ENCODE measurements at regions not wholly inside any gene's neighbourhood (a gene's known extent, or its start where the extent isn't known, plus 50 kb on each side); places are given as distances from the start of the nearest gene placed in this dataset.

GRCh38 chr18:75753753-75754152 lies 326.2 kb upstream of the SMIM21 start:
- Histone ChIP-seq H3K27ac (no peak overlapping the region), H3K9me3 (no peaks in the 10 kb centered on the region), H3K36me3 (no peaks in the 10 kb centered on the region), H3K4me3 (no peak overlapping the region), H3K27me3 (replicated peaks; ENCODE audit: insufficient read depth) (no peaks in the 10 kb centered on the region), H3K4me1 (ENCODE audit: control insufficient read depth in 1 of 2, low read depth in 2 of 2) (no peaks in the 10 kb centered on the region)
- no peak for TF ChIP-seq CTCF (IDR thresholded peaks at IDR 0.05)
- no peak for DNase-seq (ENCODE audit: low spot score)
- ATAC-seq (ENCODE audit: insufficient number of reproducible peaks, low FRiP score, low read depth), result no peak

GRCh38 chr18:75752740-75753263 lies 325.3 kb upstream of the SMIM21 start:
- no peak for TF ChIP-seq CTCF (IDR thresholded peaks at IDR 0.05)
- Histone ChIP-seq H3K9me3 (no peaks in the 10 kb centered on the region), H3K36me3 (no peaks in the 10 kb centered on the region), H3K27me3 (replicated peaks; ENCODE audit: insufficient read depth) (no peaks in the 10 kb centered on the region), H3K4me1 (ENCODE audit: control insufficient read depth in 1 of 2, low read depth in 2 of 2) (no peaks in the 10 kb centered on the region), H3K27ac (no peak overlapping the region), H3K4me3 (no peak overlapping the region)
- ATAC-seq (ENCODE audit: insufficient number of reproducible peaks, low FRiP score, low read depth), result no peak
- no peak for DNase-seq (ENCODE audit: low spot score)

DNA sequence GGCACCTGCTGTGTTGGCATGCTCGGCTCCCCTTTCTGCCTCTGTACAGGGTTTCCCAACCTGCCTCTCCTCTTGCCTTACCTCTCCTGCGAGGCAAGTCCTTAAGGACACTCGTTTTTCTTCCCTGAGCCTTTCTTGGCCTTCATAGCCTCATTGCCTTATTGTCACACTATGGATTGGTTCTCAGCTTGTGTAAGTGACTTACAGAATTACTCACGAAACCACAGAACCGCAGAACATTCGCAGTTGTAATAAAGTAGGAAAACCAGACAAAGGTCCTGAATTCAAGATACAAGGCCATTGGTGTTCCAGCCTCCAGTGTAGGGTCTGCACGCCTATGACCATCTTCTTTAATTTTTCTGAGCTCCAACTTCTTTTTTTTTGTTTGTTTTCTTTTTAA lies 317.6 kb upstream of the SMIM21 start:
- Histone ChIP-seq H3K4me1 (ENCODE audit: control insufficient read depth in 1 of 2, low read depth in 2 of 2) (no peaks in the 10 kb centered on the region), H3K36me3 (no peaks in the 10 kb centered on the region), H3K27me3 (replicated peaks; ENCODE audit: insufficient read depth) (no peaks in the 10 kb centered on the region), H3K4me3 (no peak overlapping the region), H3K9me3 (no peaks in the 10 kb centered on the region), H3K27ac (no peak overlapping the region)
- no peak for TF ChIP-seq CTCF (IDR thresholded peaks at IDR 0.05)
- ATAC-seq (ENCODE audit: insufficient number of reproducible peaks, low FRiP score, low read depth) (no peak), DNase-seq (ENCODE audit: low spot score) (no peak)

GRCh38 chr18:75742516-75742915 lies 315.0 kb upstream of the SMIM21 start:
- DNase-seq (ENCODE audit: low spot score) (no peak), ATAC-seq (ENCODE audit: insufficient number of reproducible peaks, low FRiP score, low read depth) (no peak)
- no peak overlapping the region for H3K27ac ChIP-seq
- H3K27me3 ChIP-seq (replicated peaks; ENCODE audit: insufficient read depth), result no peaks in the 10 kb centered on the region
- no peak for TF ChIP-seq CTCF (IDR thresholded peaks at IDR 0.05)
- no peaks in the 10 kb centered on the region for H3K36me3 ChIP-seq
- H3K9me3 ChIP-seq, result no peaks in the 10 kb centered on the region
- no peaks in the 10 kb centered on the region for H3K4me1 ChIP-seq (ENCODE audit: control insufficient read depth in 1 of 2, low read depth in 2 of 2)
- H3K4me3 ChIP-seq, result no peak overlapping the region

- H3K27me3 ChIP-seq (replicated peaks; ENCODE audit: insufficient read depth), result no peaks in the 10 kb centered on the region
- no peak for ATAC-seq (ENCODE audit: insufficient number of reproducible peaks, low FRiP score, low read depth)
- H3K27ac ChIP-seq, result no peak overlapping the region
- no peaks in the 10 kb centered on the region for H3K36me3 ChIP-seq
- no peaks in the 10 kb centered on the region for H3K4me1 ChIP-seq (ENCODE audit: control insufficient read depth in 1 of 2, low read depth in 2 of 2)
- no peak overlapping the region for H3K4me3 ChIP-seq
- DNase-seq (ENCODE audit: low spot score), result no peak
- peaks cover 6% of the 10 kb centered on the region for H3K9me3 ChIP-seq
- no peak for TF ChIP-seq CTCF (IDR thresholded peaks at IDR 0.05)
Measured at GRCh38 chr18:75739682-75740081, 312.2 kb upstream of the SMIM21 start.

Measured in thoracic aorta (tissue), 2 donors.